GM18520 (cell line): ENCODE measurements at regions not wholly inside any gene's neighbourhood (a gene's known extent, or its start where the extent isn't known, plus 50 kb on each side); places are given as distances from the start of the nearest gene placed in this dataset.
"Not testable (repeated sequence)": the region's sequence is repeated elsewhere in the genome, so short reads cannot be mapped to it uniquely, and the experiment has no call there.

Source experiments
- ATAC-seq: cut with Tn5 transposase; IDR thresholded peaks from one replicate; pipeline ENCODE4 v1.9.1; 2021; ENCODE audit not compliant: unreplicated experiment

DNA sequence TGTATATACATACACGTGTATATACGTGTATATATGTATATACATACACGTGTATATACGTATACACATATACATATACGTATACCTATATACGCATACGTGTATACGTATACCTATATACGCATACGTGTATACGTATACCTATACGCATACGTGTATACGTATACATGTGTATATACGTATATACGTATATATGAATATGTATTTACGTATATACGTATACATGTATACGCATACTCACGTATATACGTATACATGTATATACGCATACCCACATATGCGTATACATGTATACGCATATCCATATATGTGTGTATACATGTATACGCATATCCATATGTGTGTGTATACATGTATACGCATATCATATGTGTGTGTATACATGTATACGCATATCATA is 487.8 kb upstream of the TMEFF2 start:
- not testable (repeated sequence) for ATAC-seq

DNA sequence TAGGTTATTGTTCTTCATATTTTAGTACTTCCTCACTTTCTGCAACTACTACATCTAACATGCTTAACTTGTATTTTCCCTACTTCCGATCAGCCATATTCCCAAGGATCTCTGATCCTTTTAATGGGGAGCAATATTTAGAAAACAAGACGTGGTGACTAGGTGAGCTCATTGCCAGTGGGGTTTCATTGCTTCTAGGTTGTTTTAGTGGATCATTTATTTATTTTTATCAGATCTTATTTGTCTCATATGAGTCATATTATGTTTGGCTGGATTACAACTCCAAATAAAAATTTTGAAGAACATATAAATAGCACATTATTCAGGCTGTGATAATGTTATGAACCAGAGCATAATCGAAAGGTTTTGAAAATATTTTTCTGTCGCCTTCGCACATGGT is 480.9 kb upstream of the TMEFF2 start:
- ATAC-seq: no peak

DNA sequence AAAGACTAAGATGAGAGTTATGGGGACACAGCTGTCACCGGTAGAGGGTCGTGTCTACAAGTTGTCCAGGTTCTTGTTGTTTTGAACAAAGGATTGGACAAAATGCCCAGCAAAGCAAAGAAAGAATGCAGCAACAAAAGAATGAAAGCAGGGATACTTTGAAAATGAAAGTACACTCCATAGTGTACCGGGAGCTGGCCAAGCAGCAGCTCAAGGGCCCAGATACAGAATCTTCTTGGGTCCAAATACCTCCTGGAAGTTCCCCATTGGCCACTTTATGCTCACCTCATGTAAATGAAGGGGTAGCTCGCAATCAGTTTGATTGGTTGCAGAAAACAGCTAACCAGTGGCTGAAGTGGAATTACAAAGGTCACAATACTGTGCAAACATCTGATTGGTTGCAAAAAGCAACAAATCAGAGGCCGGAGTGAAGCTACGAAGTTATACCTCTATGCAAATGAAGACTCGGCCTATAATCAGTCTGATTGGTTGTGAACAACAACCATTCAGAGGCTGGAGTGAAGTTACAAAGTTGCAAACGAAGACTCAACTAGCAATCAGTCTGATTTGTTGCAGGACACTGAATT is 474.9 kb upstream of the TMEFF2 start:
- peak; percentile 45 for ATAC-seq

DNA sequence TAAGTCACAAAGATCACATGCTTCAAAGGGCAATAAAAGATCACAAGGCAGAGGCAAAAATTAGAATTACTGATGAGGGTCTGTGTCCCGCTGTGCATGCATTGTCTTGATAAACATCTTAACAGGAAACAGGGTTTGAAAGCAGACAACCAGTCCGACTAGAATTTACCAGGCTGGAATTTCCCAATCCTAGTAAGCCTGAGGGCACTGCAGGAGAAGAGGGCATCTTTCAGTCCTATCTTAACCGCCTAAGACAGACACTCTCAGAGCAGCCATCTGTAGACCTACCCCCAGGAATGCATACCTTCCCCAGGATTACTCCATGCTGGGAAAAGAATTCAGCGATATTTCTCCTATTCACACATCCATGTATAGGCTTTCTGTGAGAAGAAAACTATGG is 465.8 kb upstream of the TMEFF2 start:
- not testable (repeated sequence) for ATAC-seq

DNA sequence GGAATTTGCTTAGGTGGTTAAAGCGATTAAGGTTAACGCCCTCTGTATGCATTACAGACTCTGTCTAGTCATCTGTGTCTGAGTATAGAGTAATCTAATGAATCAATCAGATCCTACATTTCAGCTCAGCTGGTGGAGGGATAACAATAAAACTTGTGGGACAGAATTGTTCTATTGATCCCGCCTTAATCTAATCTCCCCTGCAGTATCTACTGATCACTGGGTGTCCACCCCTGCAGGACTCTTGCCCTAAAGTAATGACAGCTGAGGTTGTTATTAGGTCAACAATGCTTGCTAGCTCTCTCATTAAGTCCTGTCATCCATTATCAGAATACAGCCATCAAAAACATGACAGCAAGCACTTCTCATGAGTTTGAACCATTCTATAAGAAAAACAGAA is 462.6 kb upstream of the TMEFF2 start:
- ATAC-seq: no peak

DNA sequence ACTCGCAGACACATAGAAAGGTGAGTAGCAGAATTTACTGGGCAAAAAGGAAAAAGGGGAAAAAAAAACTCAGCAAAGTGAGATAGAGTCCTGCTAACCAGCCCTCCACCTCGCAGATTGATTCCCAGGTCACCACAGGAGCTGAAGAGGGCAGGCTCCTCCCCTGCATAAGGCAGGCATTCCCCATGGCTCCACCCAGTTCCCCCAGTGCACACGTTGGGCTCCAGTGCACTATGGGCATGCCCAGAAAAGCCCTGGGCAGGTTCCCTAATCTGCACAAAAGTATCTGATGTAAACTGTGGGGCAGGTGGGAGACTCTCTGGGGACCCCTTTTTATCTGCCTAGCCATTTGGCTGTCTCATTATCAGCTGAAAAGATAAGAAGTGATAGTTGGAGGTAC is 461.2 kb upstream of the TMEFF2 start:
- ATAC-seq: no peak

- ATAC-seq: no peak
Observed at GRCh38 chr2:192645811-192646598, 451.3 kb upstream of the TMEFF2 start.

DNA sequence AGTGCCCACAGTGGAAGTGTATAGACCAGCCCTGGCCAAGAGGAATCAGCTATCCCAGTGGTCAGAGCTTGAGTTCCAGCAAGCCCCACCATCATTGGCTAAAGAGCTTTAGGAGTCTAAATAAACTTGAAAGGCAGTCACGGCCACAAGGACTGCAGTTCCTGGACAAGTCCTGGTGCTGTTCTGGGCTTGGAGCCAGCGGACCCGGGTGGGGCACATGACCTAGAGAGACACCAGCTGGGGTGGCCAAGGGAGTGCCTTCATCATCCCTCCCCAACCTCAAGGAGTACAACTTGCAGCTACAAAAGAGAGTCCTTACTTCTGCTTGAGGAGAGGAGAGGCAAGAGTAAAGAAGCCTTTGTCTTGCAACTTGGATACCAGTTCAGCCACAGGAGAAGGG is 439.8 kb upstream of the TMEFF2 start:
- no peak for ATAC-seq

DNA sequence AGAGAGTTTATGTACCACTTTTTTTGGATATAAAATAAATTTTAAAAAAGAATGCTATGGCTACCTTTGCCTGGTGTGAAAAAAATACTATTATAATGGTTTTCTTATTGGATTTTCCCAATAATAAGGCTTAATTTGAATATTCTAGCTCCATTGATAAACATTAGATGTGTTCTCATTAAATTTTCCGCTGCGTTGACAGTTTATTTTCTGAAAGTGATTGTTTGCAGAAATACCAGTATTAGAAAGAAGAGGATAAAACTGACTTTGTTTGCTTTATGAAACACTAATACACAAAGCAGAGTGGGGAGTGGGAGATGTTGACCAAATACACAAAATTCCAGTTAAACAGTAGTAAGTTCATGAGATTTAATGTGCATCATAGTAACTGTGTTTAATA is 433.3 kb upstream of the TMEFF2 start:
- no peak for ATAC-seq

DNA sequence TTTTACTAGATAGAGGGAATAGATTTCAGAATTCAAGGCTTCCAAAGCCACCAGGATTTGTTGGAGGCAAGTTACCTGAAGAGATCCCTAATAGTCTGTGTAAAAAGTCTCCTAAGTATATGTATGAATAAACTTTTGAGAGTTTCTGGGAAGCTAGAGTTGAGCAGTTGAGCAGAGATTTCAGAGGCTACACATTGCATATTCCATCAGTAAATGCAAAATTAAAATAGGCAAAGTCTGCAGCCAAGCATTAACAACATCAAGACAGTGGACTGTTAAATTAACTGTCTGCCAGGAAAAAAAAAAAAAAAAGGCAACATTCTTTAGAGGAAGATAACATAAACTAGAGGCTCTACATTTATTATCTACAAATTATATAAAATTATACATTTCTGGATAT is 420.4 kb upstream of the TMEFF2 start:
- ATAC-seq: no peak

DNA sequence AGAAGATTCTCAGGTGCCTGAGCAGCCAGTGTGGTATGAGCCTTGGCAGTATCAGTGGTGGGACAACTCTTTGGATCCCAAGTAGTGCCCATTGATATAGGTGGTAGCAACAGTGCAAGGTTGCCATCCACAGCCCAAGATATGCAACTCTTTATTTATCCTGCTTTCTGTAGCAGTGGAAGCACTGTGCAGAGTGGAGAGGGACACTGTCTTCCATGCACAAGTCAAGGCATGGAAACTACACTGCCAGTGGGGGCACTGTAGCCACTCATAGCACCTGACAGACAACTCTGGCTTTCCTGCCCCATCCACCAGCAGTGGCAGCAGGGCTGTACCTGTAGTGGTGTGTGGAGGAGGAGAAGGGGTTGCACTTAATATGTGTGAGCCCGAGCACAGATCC is 409.6 kb upstream of the TMEFF2 start:
- ATAC-seq: no peak

DNA sequence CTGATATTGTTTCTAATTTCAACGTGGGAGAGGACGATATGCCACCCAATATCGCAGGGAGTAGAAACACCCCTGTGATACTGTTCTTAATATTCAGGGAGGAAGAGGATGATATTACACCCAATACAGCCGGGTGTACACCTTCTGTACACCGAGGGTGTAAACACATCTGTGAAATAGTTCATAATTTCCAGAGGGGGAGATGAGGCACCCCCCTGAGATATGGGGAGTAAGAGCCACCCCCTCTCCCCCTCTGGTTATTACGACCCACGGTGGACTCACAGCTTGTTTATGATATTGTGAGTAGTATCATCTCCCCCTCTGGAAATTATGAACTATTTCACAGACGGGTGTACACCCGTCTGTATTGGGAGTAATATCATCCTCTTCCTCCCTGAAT is 403.9 kb upstream of the TMEFF2 start:
- not testable (repeated sequence) for ATAC-seq

DNA sequence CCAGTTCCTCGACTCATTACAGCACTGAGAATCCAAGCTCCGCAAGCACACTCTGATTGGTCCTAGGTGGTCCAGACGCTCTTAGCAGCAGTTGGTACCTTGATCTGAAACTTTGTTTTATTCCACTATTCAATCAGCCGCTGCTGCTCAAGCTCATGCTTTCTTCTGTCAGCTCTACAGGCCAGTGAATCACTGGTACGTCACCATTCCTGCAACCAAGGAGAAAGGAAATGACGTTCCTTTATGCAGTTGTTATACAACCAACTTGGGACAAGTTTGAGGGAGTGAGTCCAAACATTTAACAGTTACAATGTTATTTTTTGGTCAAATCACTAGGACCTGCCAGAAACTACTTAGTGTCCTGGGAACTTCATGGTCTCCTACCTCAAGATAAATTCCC is 398.8 kb upstream of the TMEFF2 start:
- ATAC-seq: no peak

DNA sequence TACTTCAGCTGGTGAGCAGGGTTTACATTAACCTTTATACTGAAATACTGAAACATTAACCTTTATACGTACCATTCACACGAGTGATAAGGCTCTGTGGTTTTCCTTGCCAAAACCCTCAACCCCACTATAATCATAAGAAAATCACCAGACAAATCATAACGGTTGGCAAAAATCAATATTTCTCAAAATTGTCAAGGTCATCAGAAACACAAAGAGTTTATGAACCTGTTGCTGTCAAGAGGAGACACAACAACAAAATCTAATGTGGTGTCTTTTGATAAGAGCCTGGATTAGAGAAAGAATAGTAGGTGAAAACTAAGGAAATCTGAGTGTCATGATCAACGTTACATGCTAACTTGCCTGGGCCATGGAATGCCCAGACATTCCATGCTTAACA is 396.9 kb upstream of the TMEFF2 start:
- ATAC-seq: no peak

GRCh38 chr2:192585418-192585817 is 390.7 kb upstream of the TMEFF2 start:
- no peak for ATAC-seq

DNA sequence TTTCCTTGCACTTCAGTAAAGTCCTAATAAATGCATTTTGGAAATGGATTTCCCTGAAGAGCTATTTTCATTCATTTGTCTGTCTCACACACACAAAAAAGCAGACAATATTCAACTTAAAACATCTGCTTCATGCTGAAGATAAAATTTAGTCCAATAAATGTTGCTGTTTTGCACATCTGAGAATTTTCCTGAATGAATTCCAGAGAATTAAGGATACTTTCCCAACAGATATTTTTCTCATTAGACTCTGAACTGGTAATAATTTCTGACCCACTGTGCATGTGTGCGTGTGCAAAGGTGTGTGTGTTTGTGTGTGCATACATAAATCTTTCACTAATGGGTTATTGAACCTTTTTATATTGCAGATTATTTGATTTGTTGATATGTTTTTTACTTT is 390.2 kb upstream of the TMEFF2 start:
- ATAC-seq: no peak

DNA sequence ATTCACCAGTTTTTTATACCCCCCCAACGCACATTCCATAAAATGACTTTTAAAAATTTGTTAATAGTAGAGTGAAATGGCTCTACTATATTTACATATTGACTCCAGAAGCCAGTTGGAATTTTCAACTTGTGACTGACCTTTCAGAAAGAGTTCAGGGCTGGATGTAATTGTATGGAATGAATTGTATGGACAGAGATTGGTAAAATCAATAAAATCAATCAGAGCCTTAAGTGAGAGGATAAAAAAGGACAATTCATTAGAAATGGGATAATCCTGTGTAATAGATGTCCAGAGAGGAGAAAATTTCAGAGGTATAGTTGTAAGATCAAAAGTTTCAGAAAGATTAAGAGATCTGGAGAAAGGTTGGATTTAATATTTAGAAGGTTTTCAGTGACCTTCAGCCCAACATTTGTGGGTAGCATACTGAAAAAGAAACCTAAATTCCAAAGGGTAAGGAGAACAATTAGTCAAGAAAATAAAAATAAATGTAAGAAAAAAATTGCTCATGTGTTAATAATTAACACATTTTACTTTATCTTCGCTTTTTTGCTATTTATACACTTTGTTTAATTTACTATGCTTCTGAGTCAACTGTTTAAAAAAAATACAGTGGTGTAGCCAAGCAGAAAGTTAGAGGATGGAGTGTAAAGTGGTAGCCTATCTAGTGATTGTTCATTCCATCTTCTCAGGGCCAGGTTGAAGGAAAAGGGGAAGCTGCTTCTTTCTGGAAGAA is 385.4 kb upstream of the TMEFF2 start:
- no peak for ATAC-seq

DNA sequence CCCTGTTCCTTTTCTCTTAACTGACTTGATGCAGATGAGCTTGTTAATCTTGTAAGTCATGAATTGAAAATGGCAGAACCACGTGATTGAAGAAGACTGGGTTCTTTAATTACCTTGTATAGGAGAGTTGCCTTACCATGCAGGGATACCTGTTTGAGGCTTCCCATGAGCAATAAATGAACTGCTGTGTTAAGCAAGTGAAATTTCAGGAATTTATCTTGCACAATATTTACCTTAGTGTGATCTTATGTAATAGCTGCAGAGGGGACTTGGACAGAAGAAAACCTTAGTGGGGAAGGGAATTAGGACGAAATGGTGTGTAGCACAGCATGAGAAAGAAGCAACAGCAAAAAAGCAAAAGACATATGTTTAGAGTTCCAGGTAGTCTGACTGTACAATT is 384.0 kb upstream of the TMEFF2 start:
- no peak for ATAC-seq

DNA sequence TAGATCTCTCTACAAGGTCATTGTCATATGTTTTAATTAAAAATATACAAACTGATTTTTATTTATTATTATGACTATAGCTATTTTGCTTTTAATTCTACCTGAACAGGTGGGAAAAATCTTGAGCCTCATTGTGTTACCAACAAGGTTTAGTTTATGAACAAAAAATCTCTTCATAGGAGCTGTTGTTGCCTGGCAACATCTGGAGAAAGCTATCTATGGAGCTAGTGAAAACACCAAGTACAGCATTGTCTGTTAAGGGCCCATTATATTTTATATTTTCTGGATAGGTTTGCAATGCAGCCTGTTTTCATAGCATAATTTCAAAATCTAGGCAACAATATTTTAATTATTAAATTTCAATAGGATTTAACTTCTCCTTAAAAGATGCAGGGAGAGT is 383.0 kb upstream of the TMEFF2 start:
- no peak for ATAC-seq

DNA sequence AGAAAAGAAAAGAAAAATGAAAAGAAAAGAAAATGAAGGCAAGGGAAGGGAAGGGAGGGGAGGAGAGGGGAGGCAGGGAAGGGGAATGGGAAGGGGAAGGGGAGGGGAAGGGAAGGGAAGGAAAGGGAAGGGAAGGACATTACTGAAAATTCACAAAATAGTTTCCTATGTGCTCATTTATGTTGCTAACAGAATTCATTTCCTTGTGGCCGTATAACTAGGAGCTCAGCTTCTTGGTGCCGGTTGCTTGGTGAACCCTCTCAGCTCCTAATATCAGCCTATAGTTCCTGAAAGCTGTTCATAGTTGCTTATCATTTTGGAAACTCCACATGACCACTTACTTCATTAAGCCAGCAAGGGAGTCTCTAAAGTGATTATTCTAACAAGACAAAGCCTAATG is 379.8 kb upstream of the TMEFF2 start:
- no peak for ATAC-seq

DNA sequence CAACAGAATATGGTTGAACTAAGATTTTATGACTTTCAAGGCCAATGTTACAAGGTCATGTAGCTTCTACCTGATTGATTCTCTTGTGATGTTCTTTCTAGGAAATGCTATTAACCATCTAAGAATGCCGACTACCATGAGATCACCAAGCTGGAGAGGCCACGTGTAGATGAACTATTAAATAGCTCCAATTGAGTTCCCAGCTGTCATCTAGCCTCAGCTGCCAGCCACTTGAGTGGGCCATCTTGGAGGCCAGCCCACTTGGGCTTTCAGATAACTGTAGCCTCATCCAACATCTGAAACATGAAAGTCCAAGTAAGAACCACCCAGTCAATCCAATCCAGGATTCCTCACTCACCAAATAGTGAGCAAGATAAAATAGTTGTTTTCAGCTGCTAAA is 376.9 kb upstream of the TMEFF2 start:
- ATAC-seq: no peak

GRCh38 chr2:192570788-192571187 is 376.1 kb upstream of the TMEFF2 start:
- no peak for ATAC-seq
